ENCODE measurements at regions not wholly inside any gene's neighbourhood (a gene's known extent, or its start where the extent isn't known, plus 50 kb on each side); places are given as distances from the start of the nearest gene placed in this dataset.

DNA sequence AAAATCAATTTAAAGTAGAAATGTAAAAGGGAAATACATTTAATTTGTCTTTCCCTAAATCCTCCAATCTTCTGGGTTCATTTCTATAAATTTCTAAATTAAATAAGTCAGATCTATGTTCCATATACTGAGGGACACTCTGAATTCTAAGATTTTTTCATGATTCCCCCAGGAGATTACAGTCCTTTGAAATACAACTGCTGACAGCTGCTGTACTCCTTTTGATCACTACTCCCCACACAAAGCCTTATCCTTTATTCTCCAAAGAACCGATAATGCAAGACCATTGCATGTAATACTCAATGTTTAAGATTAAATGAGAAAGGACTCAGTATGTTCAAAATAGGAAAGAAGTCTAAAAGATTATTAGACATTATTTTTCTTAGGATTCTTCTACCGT, 865.7 kb downstream of the EPHA3 start:
- WGBS (ENCODE audit: insufficient coverage, low coverage, low lambda C conversion rate, missing lambda C conversion rate): 56% methylated on average over 2 of the region's 2 CpGs

DNA sequence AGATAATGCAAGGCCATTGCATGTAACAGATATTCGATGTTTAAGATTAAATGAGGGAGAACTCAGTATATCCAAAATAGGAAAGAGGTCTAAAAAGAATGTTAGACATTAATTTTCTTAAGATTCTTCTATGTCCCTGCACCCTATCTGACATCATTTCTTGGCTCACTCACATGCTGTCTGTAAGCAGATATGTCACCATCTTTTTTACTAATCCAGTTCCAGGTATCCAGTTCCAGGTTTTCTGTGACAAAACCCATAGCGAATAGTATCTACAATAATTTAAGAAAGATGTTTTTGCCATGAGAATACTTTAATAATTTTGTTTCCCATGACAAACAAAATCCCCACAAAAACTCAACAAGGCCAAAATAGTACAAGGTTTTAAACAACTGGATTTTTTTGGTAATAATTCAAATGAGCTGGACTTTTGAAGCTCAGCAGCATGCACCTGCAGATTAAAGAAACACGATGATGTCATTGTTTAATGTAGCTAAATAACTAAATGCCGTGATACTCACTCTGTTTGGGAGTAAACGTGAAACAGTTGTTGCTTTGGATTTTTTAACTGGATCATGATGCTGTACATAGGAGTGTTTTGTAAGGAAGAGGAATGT, 867.6 kb downstream of the EPHA3 start:
- no peaks in the 10 kb centered on the region for H3K4me1 ChIP-seq
- H3K27me3 ChIP-seq: no peaks in the 10 kb centered on the region
- ATAC-seq (no peak), DNase-seq (no peak)
- H3K4me3 ChIP-seq: no peak overlapping the region
- TF ChIP-seq, protein P1, sequence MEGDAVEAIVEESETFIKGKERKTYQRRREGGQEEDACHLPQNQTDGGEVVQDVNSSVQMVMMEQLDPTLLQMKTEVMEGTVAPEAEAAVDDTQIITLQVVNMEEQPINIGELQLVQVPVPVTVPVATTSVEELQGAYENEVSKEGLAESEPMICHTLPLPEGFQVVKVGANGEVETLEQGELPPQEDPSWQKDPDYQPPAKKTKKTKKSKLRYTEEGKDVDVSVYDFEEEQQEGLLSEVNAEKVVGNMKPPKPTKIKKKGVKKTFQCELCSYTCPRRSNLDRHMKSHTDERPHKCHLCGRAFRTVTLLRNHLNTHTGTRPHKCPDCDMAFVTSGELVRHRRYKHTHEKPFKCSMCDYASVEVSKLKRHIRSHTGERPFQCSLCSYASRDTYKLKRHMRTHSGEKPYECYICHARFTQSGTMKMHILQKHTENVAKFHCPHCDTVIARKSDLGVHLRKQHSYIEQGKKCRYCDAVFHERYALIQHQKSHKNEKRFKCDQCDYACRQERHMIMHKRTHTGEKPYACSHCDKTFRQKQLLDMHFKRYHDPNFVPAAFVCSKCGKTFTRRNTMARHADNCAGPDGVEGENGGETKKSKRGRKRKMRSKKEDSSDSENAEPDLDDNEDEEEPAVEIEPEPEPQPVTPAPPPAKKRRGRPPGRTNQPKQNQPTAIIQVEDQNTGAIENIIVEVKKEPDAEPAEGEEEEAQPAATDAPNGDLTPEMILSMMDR (IDR thresholded peaks at IDR 0.05): no peak
- TF ChIP-seq POLR2A (IDR thresholded peaks at IDR 0.05): no peak
- H3K9me3 ChIP-seq: no peaks in the 10 kb centered on the region
- H3K36me3 ChIP-seq: no peaks in the 10 kb centered on the region
- intact Hi-C loops (cut with DNase I): no loop called here
- 48% methylated on average over 5 of the region's 5 CpGs for WGBS (ENCODE audit: insufficient coverage, low coverage, low lambda C conversion rate, missing lambda C conversion rate)
- H3K27ac ChIP-seq: no peak overlapping the region

More for the DNA sequence above, 865.7 kb downstream of the EPHA3 start:
- Histone ChIP-seq H3K9me3 (no peaks in the 10 kb centered on the region), H3K27ac (no peak overlapping the region), H3K36me3 (no peaks in the 10 kb centered on the region), H3K4me3 (no peak overlapping the region), H3K27me3 (no peaks in the 10 kb centered on the region), H3K4me1 (no peaks in the 10 kb centered on the region)
- ATAC-seq: no peak
- TF ChIP-seq, protein P1 (IDR thresholded peaks at IDR 0.05): no peak
- no peak for TF ChIP-seq POLR2A (IDR thresholded peaks at IDR 0.05)
- no peak for DNase-seq
- intact Hi-C loops (cut with DNase I): no loop called here

DNA sequence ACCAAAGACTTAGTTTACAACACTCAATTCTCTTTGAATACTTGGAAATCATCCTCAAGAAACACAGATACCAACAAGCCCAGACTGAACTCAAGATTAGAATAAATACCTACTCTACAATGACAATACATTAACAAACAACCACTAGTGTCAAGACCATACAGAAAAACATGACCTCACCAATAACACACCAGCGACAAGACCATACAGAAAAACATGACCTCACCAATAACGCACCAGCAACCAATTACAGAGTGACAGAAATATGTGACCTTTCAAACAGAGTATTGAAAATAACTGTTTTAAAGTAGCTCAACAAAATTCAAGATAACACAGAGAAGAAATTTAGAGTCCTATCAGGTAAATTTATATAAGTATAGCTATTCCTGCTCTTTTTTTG, 876.0 kb downstream of the EPHA3 start:
- H3K4me1 ChIP-seq: no peaks in the 10 kb centered on the region
- no peak overlapping the region for H3K4me3 ChIP-seq
- TF ChIP-seq POLR2A (IDR thresholded peaks at IDR 0.05): no peak
- TF ChIP-seq, protein P1 (IDR thresholded peaks at IDR 0.05): no peak
- ATAC-seq: no peak
- intact Hi-C loops (cut with DNase I): no loop called here
- 49% methylated on average over 2 of the region's 2 CpGs for WGBS (ENCODE audit: insufficient coverage, low coverage, low lambda C conversion rate, missing lambda C conversion rate)
- no peaks in the 10 kb centered on the region for H3K36me3 ChIP-seq
- no peak for DNase-seq
- no peaks in the 10 kb centered on the region for H3K27me3 ChIP-seq
- no peaks in the 10 kb centered on the region for H3K9me3 ChIP-seq
- H3K27ac ChIP-seq: no peak overlapping the region

DNA sequence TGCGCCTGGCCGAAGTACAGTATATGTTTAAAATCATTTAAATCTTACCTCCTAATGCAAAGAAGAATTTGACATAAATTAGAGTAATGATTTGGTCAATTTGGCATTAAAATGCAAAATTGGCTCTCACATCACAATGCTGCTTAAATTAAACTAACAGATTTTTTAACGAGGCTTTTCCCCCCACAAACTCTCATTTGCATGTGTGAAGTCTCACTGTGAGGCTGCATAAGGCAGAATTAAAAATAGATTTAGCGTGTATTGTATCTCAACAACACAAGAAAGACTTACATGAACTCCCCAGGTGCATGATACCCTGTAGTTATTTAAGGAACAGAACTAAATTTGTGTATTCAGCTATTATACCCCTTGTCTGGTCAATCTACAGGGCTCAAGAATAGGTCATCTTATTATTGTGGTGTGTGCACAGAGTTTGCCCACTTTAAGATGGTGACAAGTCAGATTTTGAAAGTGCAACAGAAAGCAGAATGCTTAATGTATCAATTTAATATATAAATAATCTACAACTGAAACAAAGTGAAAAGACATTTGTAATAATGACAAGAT, 897.9 kb downstream of the EPHA3 start:
- no peak for DNase-seq
- ATAC-seq: no peak
- intact Hi-C loops (cut with DNase I): no loop called here
- H3K27ac ChIP-seq: no peak overlapping the region
- no peaks in the 10 kb centered on the region for H3K4me1 ChIP-seq
- 61% methylated on average over 4 of the region's 4 CpGs for WGBS (ENCODE audit: insufficient coverage, low coverage, low lambda C conversion rate, missing lambda C conversion rate)
- no peaks in the 10 kb centered on the region for H3K27me3 ChIP-seq
- H3K4me3 ChIP-seq: no peak overlapping the region
- H3K36me3 ChIP-seq: no peaks in the 10 kb centered on the region
- TF ChIP-seq, protein P1 (IDR thresholded peaks at IDR 0.05): no peak
- TF ChIP-seq POLR2A (IDR thresholded peaks at IDR 0.05): no peak
- H3K9me3 ChIP-seq: no peaks in the 10 kb centered on the region
